B cell (primary cell): ENCODE measurements at regions not wholly inside any gene's neighbourhood (a gene's known extent, or its start where the extent isn't known, plus 50 kb on each side); places are given as distances from the start of the nearest gene placed in this dataset.

Experiments
- ATAC-seq: fragments of 200-7000 bp; cut with Tn5 transposase; one replicate; pipeline ENCODE4 v1.10.0; 2021; ENCODE audit warnings: low read depth, mild to moderate bottlenecking, moderate number of reproducible peaks, moderate library complexity
- CTCF ChIA-PET: fragments of 350-600 bp; sonication (Branson Sonifier 250); formaldehyde crosslinking; loops from one replicate; lab custom pipeline; 2021; ENCODE audit warnings: antibody characterized with exemption, inconsistent platforms; lab: Charles Lee
- POLR2A ChIA-PET: fragments of 350-600 bp; sonication (Branson Sonifier 250); formaldehyde crosslinking; loops from one replicate; lab custom pipeline; 2021; ENCODE audit warnings: antibody characterized with exemption; lab: Charles Lee
- DNase-seq: peaks from one replicate; pipeline ENCODE4 v3.0.0; 2013
- H2AFZ ChIP-seq: 2 replicates; pipeline ENCODE4 v1.6.1; 2012; ENCODE audit warnings: mild to moderate bottlenecking, low read depth, low read length; ENCODE audit not compliant: insufficient read depth, poor library complexity, severe bottlenecking
- H3K27ac ChIP-seq, 2 donors: 1 replicate in 1 of 2; 2 replicates in 1 of 2; pipeline ENCODE4 v1.5.1; 2012 to 2013; ENCODE audit warnings: low read length in 2 of 2, mild to moderate bottlenecking in 2 of 2, moderate library complexity in 1 of 2
- H3K27me3 ChIP-seq, 4 experiments: fragments of 200-600 bp in 1 of 4; sonication (generic) in 1 of 4; replicated peaks in 1 of 4; 1 replicate in 2 of 4; 2 replicates in 2 of 4; pipeline versions ENCODE4 v1.6.1 to v1.7.0; 2013 to 2016; ENCODE audit warnings: low read length in 3 of 4, mild to moderate bottlenecking in 2 of 4, mixed read lengths in 1 of 4, moderate library complexity in 1 of 4; ENCODE audit not compliant: insufficient read depth in 4 of 4, control insufficient read depth in 3 of 4; ENCODE audit errors: control extremely low read depth in 1 of 4
- H3K36me3 ChIP-seq, 2 experiments: replicated peaks in 1 of 2; 1 replicate in 1 of 2; 2 replicates in 1 of 2; pipeline versions ENCODE4 v1.6.1 to v1.7.1; 2013; ENCODE audit warnings: low read length in 1 of 2; ENCODE audit not compliant: insufficient read depth in 2 of 2, control insufficient read depth in 1 of 2; ENCODE audit errors: control extremely low read depth in 1 of 2, extremely low read depth in 1 of 2
- H3K4me1 ChIP-seq, 2 donors: fragments of 200-600 bp in 1 of 2; sonication (generic) in 1 of 2; 1 replicate in 1 of 2; 2 replicates in 1 of 2; pipeline versions ENCODE4 v1.5.1 to v1.6.1; 2013 to 2017; ENCODE audit warnings: low read length in 2 of 2; ENCODE audit not compliant: control insufficient read depth in 2 of 2, insufficient read depth in 2 of 2
- H3K4me2 ChIP-seq: replicated peaks from 2 replicates; pipeline ENCODE3; 2012; ENCODE audit warnings: mild to moderate bottlenecking, low read depth, low read length; ENCODE audit not compliant: poor library complexity, severe bottlenecking
- H3K4me3 ChIP-seq, 5 experiments: fragments of 200-600 bp in 1 of 5; sonication (generic) in 1 of 5; 1 replicate in 3 of 5; 2 replicates in 2 of 5; pipeline versions ENCODE4 v1.5.1 to v1.7.0; 2011 to 2016; ENCODE audit warnings: low read length in 4 of 5, mild to moderate bottlenecking in 4 of 5, low read depth in 2 of 5, control low read depth in 1 of 5, moderate library complexity in 1 of 5; ENCODE audit not compliant: insufficient read depth in 1 of 5; ENCODE audit errors: control extremely low read depth in 1 of 5, extremely low read depth in 1 of 5
- H3K79me2 ChIP-seq: fragments of 200-600 bp; sonication (generic); one replicate; pipeline ENCODE4 v1.6.0; 2016; ENCODE audit warnings: low read length; ENCODE audit not compliant: control insufficient read depth, insufficient read depth
- H3K9ac ChIP-seq: fragments of 200-600 bp; sonication (generic); 2 replicates; pipeline ENCODE4 v1.6.1; 2017; ENCODE audit warnings: mild to moderate bottlenecking, low read length, moderate library complexity
- H3K9me3 ChIP-seq, 3 donors: one replicate each; pipeline versions ENCODE4 v1.6.1 to v1.7.1; 2013; ENCODE audit warnings: low read length in 2 of 3; ENCODE audit not compliant: control insufficient read depth in 2 of 3, insufficient read depth in 1 of 3; ENCODE audit errors: control extremely low read depth in 1 of 3
- H4K20me1 ChIP-seq: 2 replicates; pipeline ENCODE4 v1.6.0; 2012; ENCODE audit warnings: mild to moderate bottlenecking, low read length; ENCODE audit not compliant: insufficient read depth, control insufficient read depth, poor library complexity, severe bottlenecking
- H3K27ac Mint-ChIP-seq: one replicate; pipeline ENCODE4 v1.8.0; 2021; ENCODE audit warnings: mixed read lengths
- H3K27me3 Mint-ChIP-seq: one replicate; pipeline ENCODE4 v1.8.0; 2021; ENCODE audit warnings: mixed read lengths
- H3K4me1 Mint-ChIP-seq: one replicate; pipeline ENCODE4 v1.8.0; 2021; ENCODE audit warnings: mixed read lengths
- H3K4me3 Mint-ChIP-seq: one replicate; pipeline ENCODE4 v1.8.0; 2021; ENCODE audit warnings: mixed read lengths
- H3K9me3 Mint-ChIP-seq: one replicate; pipeline ENCODE4 v1.8.0; 2022; ENCODE audit warnings: mixed read lengths; ENCODE audit not compliant: insufficient read depth
- CTCF ChIP-seq: fragments of 200-600 bp; IDR thresholded peaks from one replicate; pipeline ENCODE4 v1.8.0; 2022; ENCODE audit warnings: antibody characterized with exemption, mild to moderate bottlenecking
- EZH2 ChIP-seq: IDR thresholded peaks from 2 replicates; pipeline ENCODE4 v1.6.1; 2012; ENCODE audit warnings: borderline replicate concordance, low read depth, mild to moderate bottlenecking, moderate library complexity, low read length; ENCODE audit not compliant: insufficient read depth, poor library complexity, severe bottlenecking
- WGBS: methylation state at CpG from one replicate; pipeline ENCODE4 v1.1.5; 2013; ENCODE audit warnings: missing lambda C conversion rate; ENCODE audit not compliant: insufficient coverage; 5-methylcytosine and 5-hydroxymethylcytosine counted together
- intact Hi-C: fragments of 100-400 bp; cut with micrococcal nuclease; formaldehyde crosslinking; loops from one replicate; pipeline ENCODE4 v1.10.0; 2022

- CTCF ChIA-PET: interaction anchor here (0.7 to 0.8 kb wide), 3 partner anchors 14 to 157 kb away, joined by 3 read pairs; no protein-coding TSS in a partner anchor
- Histone ChIP-seq H3K9me3 (peaks cover 0 to 2% (median 0%) of the 10 kb centered on the region in 3 donors), H3K79me2 (no peaks in the 10 kb centered on the region)
Observed at GRCh38 chr1:101079341-101079740, 53.8 kb upstream of the DPH5 start.

GRCh38 chr1:101077849-101078248 is 52.3 kb upstream of the DPH5 start:
- Histone ChIP-seq H3K9ac (no peak overlapping the region), H3K79me2 (peaks cover 6% of the 10 kb centered on the region), H3K4me2 (no peak overlapping the region), H2AFZ (no peak overlapping the region), H3K27me3 (no peaks in the 10 kb centered on the region), H3K4me1 (peaks cover 16 to 19% of the 10 kb centered on the region in 2 donors), H3K4me3 (no peak overlapping the region), H3K9me3 (peaks cover 0 to 2% (median 0%) of the 10 kb centered on the region in 3 donors), H3K27ac (no peak overlapping the region), H4K20me1 (no peaks in the 10 kb centered on the region), H3K36me3 (peaks cover 8 to 34% of the 10 kb centered on the region in 2 experiments)
- WGBS: 100% methylated on average over 3 of the region's 4 CpGs
- peak overlapping the region; percentile 0 for H3K27ac Mint-ChIP-seq
- CTCF ChIA-PET: no interaction called here
- peaks cover 36% of the 10 kb centered on the region for H3K4me1 Mint-ChIP-seq
- H3K4me3 Mint-ChIP-seq: no peak overlapping the region
- ATAC-seq: no peak
- no peak for TF ChIP-seq EZH2
- no peak for TF ChIP-seq CTCF
- intact Hi-C loops: no loop called here
- POLR2A ChIA-PET: no interaction called here
- peaks cover 2% of the 10 kb centered on the region for H3K9me3 Mint-ChIP-seq
- DNase-seq: no peak
- no peaks in the 10 kb centered on the region for H3K27me3 Mint-ChIP-seq

More at GRCh38 chr1:101079341-101079740, 53.8 kb upstream of the DPH5 start:
- no peak overlapping the region for H2AFZ ChIP-seq
- H4K20me1 ChIP-seq: no peaks in the 10 kb centered on the region
- Mint-ChIP-seq H3K4me1 (peaks cover 36% of the 10 kb centered on the region), H3K4me3 (peak overlapping the region; percentile 2), H3K9me3 (peaks cover 2% of the 10 kb centered on the region), H3K27me3 (no peaks in the 10 kb centered on the region), H3K27ac (peak overlapping the region; percentile 78)
- WGBS: 83% methylated on average over 1 of the region's 4 CpGs
- no peaks in the 10 kb centered on the region for H3K27me3 ChIP-seq
- H3K36me3 ChIP-seq: peaks cover 8 to 37% of the 10 kb centered on the region in 2 experiments
- H3K4me1 ChIP-seq: peaks cover 16 to 19% of the 10 kb centered on the region in 2 donors
- H3K4me3 ChIP-seq: no peak overlapping the region
- TF ChIP-seq CTCF (no peak), EZH2 (no peak)
- POLR2A ChIA-PET: interaction anchor here (0.6 kb wide), 1 partner anchor 159 kb away, joined by 3 read pairs; no protein-coding TSS in a partner anchor
- peak overlapping the region; percentile 51 for H3K4me2 ChIP-seq
- intact Hi-C loops: no loop called here
- peak; percentile 31 for ATAC-seq
- peak overlapping the region; percentile 30 for H3K9ac ChIP-seq
- peak overlapping the region in 1 of 2 donors; percentile 42 for H3K27ac ChIP-seq
- DNase-seq: peak; percentile 30
